Thymus (tissue), 11 donors: ENCODE measurements at regions not wholly inside any gene's neighbourhood (a gene's known extent, or its start where the extent isn't known, plus 50 kb on each side); places are given as distances from the start of the nearest gene placed in this dataset.

Experiments used
- DNase-seq, 9 donors: peaks; one replicate each; pipeline ENCODE4 v3.0.0-alpha.2; 2013; ENCODE audit warnings: low spot score in 9 of 9, low read depth in 6 of 9, missing footprints in 1 of 9
- H3K27ac ChIP-seq, 2 donors: one replicate each; pipeline ENCODE4 v1.5.1; 2013; ENCODE audit warnings: control low read depth in 1 of 2, low read depth in 1 of 2, low read length in 1 of 2, mild to moderate bottlenecking in 1 of 2, moderate library complexity in 1 of 2
- H3K27me3 ChIP-seq, 2 donors: one replicate each; pipeline ENCODE4 v1.5.1; 2013; ENCODE audit warnings: low read length in 1 of 2; ENCODE audit not compliant: control insufficient read depth in 2 of 2, insufficient read depth in 1 of 2
- H3K36me3 ChIP-seq, 2 donors: one replicate each; pipeline ENCODE4 v1.5.1; 2013; ENCODE audit warnings: low read length in 1 of 2, mild to moderate bottlenecking in 1 of 2, moderate library complexity in 1 of 2; ENCODE audit not compliant: control insufficient read depth in 2 of 2, insufficient read depth in 2 of 2
- H3K4me1 ChIP-seq, 2 donors: one replicate each; pipeline ENCODE4 v1.5.1; 2013; ENCODE audit warnings: low read length in 2 of 2; ENCODE audit not compliant: control insufficient read depth in 2 of 2, insufficient read depth in 2 of 2
- H3K4me3 ChIP-seq, 2 donors: one replicate each; pipeline ENCODE4 v1.5.1; 2013; ENCODE audit warnings: low read length in 2 of 2, control low read depth in 1 of 2, mild to moderate bottlenecking in 1 of 2
- H3K9me3 ChIP-seq, 2 donors: one replicate each; pipeline ENCODE4 v1.5.1; 2013; ENCODE audit warnings: low read length in 1 of 2, mild to moderate bottlenecking in 1 of 2; ENCODE audit not compliant: control insufficient read depth in 2 of 2, insufficient read depth in 1 of 2
- WGBS: extraction: QIAGEN DNeasy Blood & Tissue Kit; methylation state at CpG from one replicate; pipeline ENCODE4 v1.1.7; 2013; 5-methylcytosine and 5-hydroxymethylcytosine counted together
- donor health status: healthy.

DNA sequence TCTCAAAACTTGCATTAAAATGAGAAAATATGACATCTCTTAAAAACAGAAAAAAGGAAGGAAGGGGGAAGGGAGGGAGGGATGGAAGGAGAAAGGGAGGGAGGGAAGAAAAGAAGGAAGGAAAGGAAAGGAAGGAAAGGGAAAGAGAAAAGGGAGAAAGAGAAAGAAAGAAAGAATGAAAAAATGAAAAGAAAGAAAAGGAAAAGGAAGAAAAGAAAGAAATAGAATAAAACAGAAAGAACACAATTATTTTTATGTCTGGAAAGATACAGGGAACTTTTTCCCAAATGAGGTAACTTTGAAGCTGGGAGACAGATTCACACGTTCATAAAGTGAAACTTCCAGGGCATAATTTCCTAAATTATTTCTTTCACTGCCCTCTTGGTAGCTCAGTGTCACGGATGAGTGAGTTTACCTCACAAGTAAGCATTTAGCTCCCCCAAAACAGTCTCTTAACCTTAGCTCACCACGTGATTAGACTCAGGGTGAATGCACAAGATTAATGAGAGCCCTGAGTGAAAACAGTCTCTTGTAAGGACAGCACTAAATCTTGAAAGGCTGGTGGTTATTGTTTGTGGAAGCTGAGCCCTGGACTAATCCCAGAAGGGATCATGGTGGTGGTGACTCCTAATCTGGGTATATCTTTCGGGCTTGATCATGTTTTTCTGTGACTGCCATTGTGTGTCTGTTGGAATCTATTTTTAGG, 74.1 kb upstream of the HDAC9 start:
- H3K36me3 ChIP-seq = no peaks in the 10 kb centered on the region
- no peak for DNase-seq
- H3K27ac ChIP-seq = no peak overlapping the region
- H3K9me3 ChIP-seq = no peaks in the 10 kb centered on the region
- H3K4me1 ChIP-seq = no peaks in the 10 kb centered on the region
- H3K4me3 ChIP-seq = no peak overlapping the region
- WGBS = 76% methylated on average over 4 of the region's 4 CpGs
- H3K27me3 ChIP-seq = no peaks in the 10 kb centered on the region

DNA sequence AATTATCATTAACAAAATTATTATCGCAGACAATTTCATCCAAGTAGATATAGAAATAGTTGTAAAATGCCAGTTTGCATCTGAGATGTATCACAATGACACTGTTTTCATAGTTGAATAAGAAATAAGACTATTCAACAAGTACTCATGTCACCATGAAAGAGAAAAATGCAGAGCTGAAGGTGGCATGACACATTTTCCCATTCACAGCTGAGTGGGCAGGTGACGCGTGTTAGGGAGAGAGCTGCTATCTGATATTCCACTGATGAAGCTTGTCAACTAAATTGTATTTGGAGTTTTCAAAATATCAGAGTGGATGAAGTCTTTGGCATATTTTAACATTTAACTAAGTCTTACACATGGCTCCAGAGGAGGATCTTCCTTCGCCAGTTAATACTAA, 70.3 kb upstream of the HDAC9 start:
- no peak overlapping the region for H3K27ac ChIP-seq
- no peaks in the 10 kb centered on the region for H3K36me3 ChIP-seq
- WGBS = 95% methylated on average over 4 of the region's 4 CpGs
- H3K4me1 ChIP-seq = no peaks in the 10 kb centered on the region
- no peaks in the 10 kb centered on the region for H3K9me3 ChIP-seq
- DNase-seq = no peak
- H3K4me3 ChIP-seq = no peak overlapping the region
- H3K27me3 ChIP-seq = no peaks in the 10 kb centered on the region

- Histone ChIP-seq H3K4me1 (no peaks in the 10 kb centered on the region), H3K27me3 (no peaks in the 10 kb centered on the region), H3K36me3 (no peaks in the 10 kb centered on the region), H3K4me3 (no peak overlapping the region), H3K27ac (no peak overlapping the region), H3K9me3 (no peaks in the 10 kb centered on the region)
- DNase-seq = no peak
- 93% methylated on average over 5 of the region's 5 CpGs for WGBS
These were observed 69.6 kb upstream of the HDAC9 start for GRCh38 chr7:18425838-18426445.

DNA sequence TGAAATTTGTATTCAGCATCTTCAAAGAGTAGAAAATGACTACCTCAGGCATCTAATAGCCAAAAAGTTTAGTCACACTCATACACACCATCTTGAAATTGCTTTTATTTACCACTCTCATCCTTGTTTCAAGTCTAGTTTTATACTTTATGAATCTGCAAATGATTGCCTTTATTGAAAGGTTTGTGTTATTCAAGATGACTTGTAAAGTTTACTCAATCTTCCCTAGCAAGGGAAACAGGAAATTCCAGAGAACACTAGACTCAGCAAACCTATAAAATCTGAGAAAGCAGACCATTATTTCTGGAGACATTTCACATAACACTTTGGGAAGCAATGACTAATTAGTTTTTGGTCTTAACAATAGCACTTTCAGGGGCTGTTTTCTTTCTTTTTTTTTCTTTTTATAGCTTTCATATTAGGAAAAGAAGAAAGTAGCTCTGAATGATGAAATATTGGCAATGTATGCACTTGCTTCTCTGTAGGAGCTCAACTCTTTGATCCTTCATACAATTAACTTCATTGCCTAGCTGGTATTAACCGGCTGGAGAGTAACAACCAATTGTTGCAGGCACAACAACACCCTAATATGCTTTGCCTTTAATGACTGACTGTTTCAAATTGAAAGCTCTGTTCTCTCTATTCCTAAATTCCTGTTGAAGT, 68.9 kb upstream of the HDAC9 start:
- H3K9me3 ChIP-seq = no peaks in the 10 kb centered on the region
- DNase-seq = no peak
- H3K27ac ChIP-seq = no peak overlapping the region
- WGBS = 92% methylated on average over 1 of the region's 1 CpG
- no peaks in the 10 kb centered on the region for H3K36me3 ChIP-seq
- no peaks in the 10 kb centered on the region for H3K4me1 ChIP-seq
- no peaks in the 10 kb centered on the region for H3K27me3 ChIP-seq
- no peak overlapping the region for H3K4me3 ChIP-seq

GRCh38 chr7:18429547-18429946, 66.0 kb upstream of the HDAC9 start:
- H3K36me3 ChIP-seq = no peaks in the 10 kb centered on the region
- H3K27ac ChIP-seq = no peak overlapping the region
- H3K4me3 ChIP-seq = no peak overlapping the region
- no peaks in the 10 kb centered on the region for H3K9me3 ChIP-seq
- DNase-seq = no peak
- H3K4me1 ChIP-seq = no peaks in the 10 kb centered on the region
- 96% methylated on average over 3 of the region's 3 CpGs for WGBS
- H3K27me3 ChIP-seq = no peaks in the 10 kb centered on the region

DNA sequence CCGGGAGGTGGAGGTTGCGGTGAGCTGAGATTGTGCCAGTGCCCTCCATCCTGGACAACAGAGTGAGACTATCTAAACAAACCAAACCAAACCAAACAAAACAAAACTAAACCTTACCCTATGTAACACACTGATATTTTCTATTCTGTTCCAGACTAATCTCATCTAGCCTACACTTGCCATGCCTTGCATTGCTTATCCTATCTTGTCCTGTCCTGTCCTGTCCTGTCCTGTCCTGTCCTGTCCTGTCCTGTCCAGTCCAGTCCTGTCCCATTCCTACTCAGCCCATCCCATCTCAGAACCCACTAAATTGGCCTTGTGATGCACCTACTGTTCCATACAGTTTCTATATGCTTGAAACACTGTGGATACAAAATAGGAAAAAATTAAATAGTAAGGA, 64.7 kb upstream of the HDAC9 start:
- H3K4me1 ChIP-seq = no peaks in the 10 kb centered on the region
- no peak overlapping the region for H3K27ac ChIP-seq
- WGBS = 99% methylated on average over 2 of the region's 2 CpGs
- DNase-seq = no peak
- no peaks in the 10 kb centered on the region for H3K27me3 ChIP-seq
- no peaks in the 10 kb centered on the region for H3K36me3 ChIP-seq
- no peaks in the 10 kb centered on the region for H3K9me3 ChIP-seq
- H3K4me3 ChIP-seq = no peak overlapping the region

- Histone ChIP-seq H3K36me3 (no peaks in the 10 kb centered on the region), H3K9me3 (no peaks in the 10 kb centered on the region)
- WGBS = 98% methylated on average over 6 of the region's 6 CpGs
These were observed 61.4 kb upstream of the HDAC9 start for GRCh38 chr7:18434171-18434570.

DNA sequence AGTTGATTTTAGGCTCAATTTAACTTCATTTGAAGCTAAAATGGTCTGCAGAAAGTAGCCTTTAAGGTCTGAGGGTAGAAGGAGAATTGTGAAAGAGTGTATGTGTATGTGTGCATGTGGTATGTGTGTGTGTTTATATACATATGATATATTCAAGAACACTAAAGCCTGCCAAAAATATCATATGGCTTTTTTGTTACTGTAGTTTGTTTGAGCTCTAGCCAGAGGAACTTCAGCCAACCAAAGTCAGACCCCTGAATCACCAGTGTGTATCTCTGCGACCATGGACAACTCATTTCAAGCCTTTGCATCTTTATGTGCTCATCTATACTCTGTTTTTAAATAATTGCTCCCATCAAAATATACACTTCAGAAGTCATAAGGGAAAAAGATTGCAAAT, 58.4 kb upstream of the HDAC9 start:
- H3K36me3 ChIP-seq = no peaks in the 10 kb centered on the region
- H3K4me1 ChIP-seq = no peaks in the 10 kb centered on the region
- DNase-seq = no peak
- WGBS = 91% methylated on average over 1 of the region's 1 CpG
- H3K4me3 ChIP-seq = no peak overlapping the region
- H3K27ac ChIP-seq = no peak overlapping the region
- H3K9me3 ChIP-seq = no peaks in the 10 kb centered on the region
- H3K27me3 ChIP-seq = no peaks in the 10 kb centered on the region

More at GRCh38 chr7:18434171-18434570, 61.4 kb upstream of the HDAC9 start:
- Histone ChIP-seq H3K4me1 (no peaks in the 10 kb centered on the region), H3K27me3 (no peaks in the 10 kb centered on the region), H3K27ac (no peak overlapping the region), H3K4me3 (no peak overlapping the region)
- no peak for DNase-seq

DNA sequence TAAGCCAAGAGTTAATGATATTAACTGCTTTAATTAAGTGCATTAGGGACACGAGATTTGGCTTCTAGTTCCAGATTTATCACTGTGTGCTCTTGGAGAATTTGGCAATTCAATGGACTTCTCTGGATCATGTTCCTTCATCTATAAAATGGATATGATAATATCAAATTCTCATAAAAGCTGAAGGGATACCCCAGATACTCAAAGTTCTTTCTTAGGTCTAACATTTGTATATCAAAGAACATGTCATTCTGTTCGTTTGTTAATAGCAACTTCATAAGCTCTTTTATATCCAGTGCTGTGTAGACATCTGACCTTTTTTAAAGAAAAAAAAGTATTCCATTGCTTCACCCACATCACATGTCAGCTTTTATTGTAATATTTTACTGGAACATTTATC, 54.6 kb upstream of the HDAC9 start:
- DNase-seq = no peak
- Histone ChIP-seq H3K36me3 (no peaks in the 10 kb centered on the region), H3K9me3 (no peaks in the 10 kb centered on the region), H3K27ac (no peak overlapping the region), H3K4me3 (no peak overlapping the region), H3K4me1 (no peaks in the 10 kb centered on the region), H3K27me3 (no peaks in the 10 kb centered on the region)
- 89% methylated on average over 2 of the region's 2 CpGs for WGBS
